WI38 (cell line): ENCODE measurements at regions not wholly inside any gene's neighbourhood (a gene's known extent, or its start where the extent isn't known, plus 50 kb on each side); places are given as distances from the start of the nearest gene placed in this dataset.

Experiments
- H3K4me3 ChIP-seq: 2 replicates; pipeline ENCODE4 v1.5.1; 2011; ENCODE audit warnings: low read depth, mild to moderate bottlenecking, control low read depth, low read length
- CTCF ChIP-seq: IDR thresholded peaks from 2 replicates; pipeline ENCODE4 v1.5.1; 2012; ENCODE audit warnings: low read depth, mild to moderate bottlenecking, control low read depth, low read length

GRCh38 chr14:30156571-30156970 is 228.9 kb upstream of the PRKD1 start:
- no peak for TF ChIP-seq CTCF
- H3K4me3 ChIP-seq = no peak overlapping the region

GRCh38 chr14:30158299-30158698 is 230.7 kb upstream of the PRKD1 start:
- TF ChIP-seq CTCF = no peak
- H3K4me3 ChIP-seq = no peak overlapping the region

GRCh38 chr14:30159374-30159773 is 231.7 kb upstream of the PRKD1 start:
- TF ChIP-seq CTCF = no peak

GRCh38 chr14:30160608-30161007 is 233.0 kb upstream of the PRKD1 start:
- TF ChIP-seq CTCF = no peak
- H3K4me3 ChIP-seq = no peak overlapping the region

More at GRCh38 chr14:30159374-30159773, 231.7 kb upstream of the PRKD1 start:
- no peak overlapping the region for H3K4me3 ChIP-seq

GRCh38 chr14:30162066-30162465 is 234.4 kb upstream of the PRKD1 start:
- TF ChIP-seq CTCF = no peak
- no peak overlapping the region for H3K4me3 ChIP-seq

GRCh38 chr14:30165255-30165654 is 237.6 kb upstream of the PRKD1 start:
- no peak overlapping the region for H3K4me3 ChIP-seq
- TF ChIP-seq CTCF = no peak

- no peak overlapping the region for H3K4me3 ChIP-seq
- TF ChIP-seq CTCF = no peak
Measured at GRCh38 chr14:30177781-30178180, 250.1 kb upstream of the PRKD1 start.
